HepG2 (cell line): ENCODE measurements at regions not wholly inside any gene's neighbourhood (a gene's known extent, or its start where the extent isn't known, plus 50 kb on each side); places are given as distances from the start of the nearest gene placed in this dataset.

Experiments used
- ATAC-seq: fragments of 200-7000 bp; cut with Tn5 transposase; 3 replicates; pipeline ENCODE4 v1.9.1; 2020; ENCODE audit warnings: mild to moderate bottlenecking, moderate library complexity
- BruUV-seq: library from RNA; stranded (reverse); fragments of 400-500 nt; replicated peaks from 2 replicates; lab custom pipeline; 2021; lab: Mats Ljungman, UMichigan
- CTCF ChIA-PET: fragments of 300-600 bp; formaldehyde crosslinking; extraction: SDS; loops from one replicate; lab custom pipeline; 2021; ENCODE audit warnings: low total read pairs, inconsistent platforms, low intra/inter-chr PET ratio; lab: Yijun Ruan, JAX
- POLR2A ChIA-PET: fragments of 350-600 bp; sonication (Branson Sonifier 250); formaldehyde crosslinking; loops from one replicate; lab custom pipeline; 2020; ENCODE audit warnings: antibody characterized with exemption, inconsistent platforms; lab: Yijun Ruan, JAX
- DNase-seq: peaks from one replicate; pipeline ENCODE4 v3.0.0-alpha.2; 2015; ENCODE audit warnings: low spot score
- FAIRE-seq: peaks from 3 replicates; lab custom pipeline; 2011; peaks lifted over from hg19 to GRCh38; lab: Jason Lieb, UNC
- H2AFZ ChIP-seq: one replicate; pipeline ENCODE4 v1.6.1; 2011; ENCODE audit warnings: low read length, inconsistent platforms
- H3K27ac ChIP-seq: fragments of 300-600 bp; 3 replicates; pipeline ENCODE4 v1.8.0; 2011; ENCODE audit warnings: mixed run types, mild to moderate bottlenecking, mixed read lengths, low read length, inconsistent platforms; ENCODE audit not compliant: insufficient read depth; ENCODE audit errors: extremely low read length
- H3K27me3 ChIP-seq, 2 experiments: fragments of 200-600 bp in 1 of 2; 2 replicates in 1 of 2; 3 replicates in 1 of 2; pipeline versions ENCODE4 v1.6.0 to v1.8.0; 2011; ENCODE audit warnings: low read length in 2 of 2, mild to moderate bottlenecking in 2 of 2, moderate library complexity in 2 of 2, inconsistent platforms in 1 of 2; ENCODE audit not compliant: insufficient read depth in 2 of 2, control insufficient read depth in 1 of 2
- H3K36me3 ChIP-seq, 2 experiments: fragments of 200-600 bp in 1 of 2; replicated peaks in 1 of 2; 2 replicates in 1 of 2; 3 replicates in 1 of 2; pipeline versions ENCODE4 v1.5.1 to v1.8.0; 2011; ENCODE audit warnings: low read length in 2 of 2, inconsistent platforms in 1 of 2; ENCODE audit not compliant: insufficient read depth in 2 of 2, control insufficient read depth in 1 of 2
- H3K4me1 ChIP-seq: 2 replicates; pipeline ENCODE4 v1.5.1; 2012; ENCODE audit warnings: low read length, inconsistent platforms; ENCODE audit not compliant: insufficient read depth
- H3K4me2 ChIP-seq: 2 replicates; pipeline ENCODE4 v1.6.0; 2011; ENCODE audit warnings: low read depth, low read length, inconsistent platforms
- H3K4me3 ChIP-seq, 3 experiments: fragments of 200-600 bp in 1 of 3; sonication (generic), shearing (Covaris generic) in 1 of 3; replicated peaks in 1 of 3; 2 replicates each; pipeline ENCODE4 v1.5.1; 2011 to 2016; ENCODE audit warnings: low read length in 3 of 3, inconsistent platforms in 2 of 3, low read depth in 2 of 3, mild to moderate bottlenecking in 2 of 3, control low read depth in 1 of 3, mixed read lengths in 1 of 3; ENCODE audit not compliant: insufficient read depth in 1 of 3
- H3K79me2 ChIP-seq: one replicate; pipeline ENCODE4 v1.6.1; 2011; ENCODE audit warnings: low read length, inconsistent platforms; ENCODE audit not compliant: insufficient read depth
- H3K9ac ChIP-seq: 2 replicates; pipeline ENCODE4 v1.6.0; 2011; ENCODE audit warnings: mild to moderate bottlenecking, low read depth, low read length, inconsistent platforms; ENCODE audit not compliant: insufficient read depth
- H3K9me3 ChIP-seq: 2 replicates; pipeline ENCODE4 v1.5.1; 2012; ENCODE audit warnings: mild to moderate bottlenecking, low read length
- H4K20me1 ChIP-seq: 2 replicates; pipeline ENCODE4 v1.6.0; 2011; ENCODE audit warnings: inconsistent platforms, mild to moderate bottlenecking, low read length, moderate library complexity; ENCODE audit not compliant: insufficient read depth
- BORCS8-MEF2B ChIP-seq: sonication (generic); formaldehyde crosslinking; IDR thresholded peaks from 2 replicates; pipeline ENCODE4 v1.8.0; 2022; ENCODE audit warnings: mild to moderate bottlenecking, missing genetic modification reagents
- CHD4 ChIP-seq: fragments of 200-600 bp; sonication (generic); IDR thresholded peaks from 2 replicates; pipeline ENCODE4 v1.7.0; 2017; ENCODE audit warnings: mild to moderate bottlenecking, low read length, borderline replicate concordance
- ERF ChIP-seq: IDR thresholded peaks from 2 replicates; pipeline ENCODE4 v1.6.1; 2018; ENCODE audit warnings: missing biosample characterization, missing genetic modification reagents
- FOXK2 ChIP-seq: fragments of 450-650 bp; IDR thresholded peaks from 2 replicates; pipeline ENCODE4 v1.6.1; 2016
- HDAC1 ChIP-seq: sonication (generic); formaldehyde crosslinking; IDR thresholded peaks from 2 replicates; pipeline ENCODE4 v1.5.1; 2020; ENCODE audit warnings: mild to moderate bottlenecking, missing genetic modification reagents
- HIVEP1 ChIP-seq: sonication (generic); formaldehyde crosslinking; IDR thresholded peaks from 2 replicates; pipeline ENCODE4 v1.4.0; 2020; ENCODE audit warnings: mild to moderate bottlenecking, missing genetic modification reagents
- HOXA9 ChIP-seq: sonication (generic); formaldehyde crosslinking; IDR thresholded peaks from 2 replicates; pipeline ENCODE4 v1.8.1; 2022; ENCODE audit warnings: missing genetic modification reagents, mild to moderate bottlenecking, moderate library complexity, borderline replicate concordance
- MXI1 ChIP-seq: IDR thresholded peaks from 3 replicates; pipeline ENCODE4 v1.6.1; 2012; ENCODE audit warnings: low read depth, low read length, inconsistent platforms, borderline replicate concordance
- NKX3-1 ChIP-seq: sonication (generic); formaldehyde crosslinking; IDR thresholded peaks from 2 replicates; pipeline ENCODE4 v1.5.0; 2020; ENCODE audit warnings: missing genetic modification reagents
- THAP11 ChIP-seq: IDR thresholded peaks from 2 replicates; pipeline ENCODE4 v1.6.1; 2016; ENCODE audit warnings: missing biosample characterization, missing genetic modification reagents
- ZFP36 ChIP-seq: fragments of 150-350 bp; IDR thresholded peaks from 2 replicates; pipeline ENCODE4 v1.6.1; 2018; ENCODE audit warnings: borderline replicate concordance, low read length, low read depth; ENCODE audit not compliant: partially characterized antibody
- ZFP36L1 ChIP-seq: sonication (generic); formaldehyde crosslinking; IDR thresholded peaks from 2 replicates; pipeline ENCODE4 v1.8.0; 2022; ENCODE audit warnings: mild to moderate bottlenecking, missing genetic modification reagents, moderate library complexity
- ZNF235 ChIP-seq: sonication (generic); formaldehyde crosslinking; IDR thresholded peaks from 2 replicates; pipeline ENCODE4 v1.8.1; 2023; ENCODE audit warnings: mild to moderate bottlenecking, missing genetic modification reagents, borderline replicate concordance
- ZNF260 ChIP-seq: sonication (generic); formaldehyde crosslinking; IDR thresholded peaks from 2 replicates; pipeline ENCODE4 v1.4.0; 2020; ENCODE audit warnings: missing genetic modification reagents, low read depth, mild to moderate bottlenecking, borderline replicate concordance
- ZNF33B ChIP-seq: sonication (generic); formaldehyde crosslinking; IDR thresholded peaks from 2 replicates; pipeline ENCODE4 v1.5.1; 2020; ENCODE audit warnings: mild to moderate bottlenecking, missing genetic modification reagents
- ZNF569 ChIP-seq: sonication (generic); formaldehyde crosslinking; IDR thresholded peaks from 2 replicates; pipeline ENCODE4 v1.5.0; 2020; ENCODE audit warnings: mild to moderate bottlenecking, missing genetic modification reagents, moderate library complexity, borderline replicate concordance
- ZNF580 ChIP-seq: IDR thresholded peaks from 2 replicates; pipeline ENCODE4 v1.6.1; 2016; ENCODE audit warnings: low read depth, borderline replicate concordance
- ZNF850 ChIP-seq: sonication (generic); formaldehyde crosslinking; conservative IDR thresholded peaks from 2 replicates; pipeline ENCODE4 v1.9.0; 2021; ENCODE audit warnings: mild to moderate bottlenecking, missing genetic modification reagents
- ZSCAN29 ChIP-seq: sonication (generic); formaldehyde crosslinking; conservative IDR thresholded peaks from 2 replicates; pipeline ENCODE4 v1.4.0; 2020; ENCODE audit warnings: mild to moderate bottlenecking, missing genetic modification reagents
- WGBS: methylation state at CpG from one replicate; pipeline ENCODE4 v1.1.6; 2017; ENCODE audit warnings: low lambda C conversion rate; 5-methylcytosine and 5-hydroxymethylcytosine counted together
- in situ Hi-C: cut with HindIII; loops from 2 replicates; pipeline ENCODE4 v1.10.0; 2017; ENCODE audit warnings: low pct_unique_long_range_greater_than_20kb; ENCODE audit not compliant: extremely low pct_ligation_motif_present
- intact Hi-C: fragments of 100-400 bp; cut with micrococcal nuclease; formaldehyde crosslinking; loops from one replicate; pipeline ENCODE4 v1.10.0; 2022; ENCODE audit not compliant: unreplicated experiment

- POLR2A ChIA-PET, result no interaction called here
- Histone ChIP-seq H3K9ac (no peak overlapping the region), H2AFZ (no peak overlapping the region), H3K4me3 (no peak overlapping the region), H3K79me2 (no peaks in the 10 kb centered on the region), H3K36me3 (no peaks in the 10 kb centered on the region), H4K20me1 (no peaks in the 10 kb centered on the region)
- WGBS, result 81% methylated on average over 17 of the region's 17 CpGs
- FAIRE-seq (no peak), ATAC-seq (no peak)
- CTCF ChIA-PET, result no interaction called here
- intact Hi-C loops, result no loop called here
- in situ Hi-C loops, result no loop called here
- no peak for TF ChIP-seq ZNF260 (CRISPR knock-in tag)
- no peak for TF ChIP-seq BORCS8-MEF2B (CRISPR knock-in tag)
- TF ChIP-seq NKX3-1 (CRISPR knock-in tag), result no peak
- TF ChIP-seq ZNF580 (CRISPR knock-in tag), result no peak
- no peak for TF ChIP-seq ZSCAN29 (CRISPR knock-in tag)
- TF ChIP-seq CHD4, result no peak
- no peak for TF ChIP-seq ZNF850 (CRISPR knock-in tag)
- TF ChIP-seq, all 625 proteins: peak for 0
- Histone ChIP-seq H3K27me3 (no peaks in the 10 kb centered on the region), H3K9me3 (peaks cover 27% of the 10 kb centered on the region; the same call in 1 of the 2 replicates), H3K4me1 (no peaks in the 10 kb centered on the region), H3K27ac (no peak overlapping the region), H3K4me2 (no peak overlapping the region)
- BruUV-seq, result no TSS peak
- no peak for DNase-seq
These were observed 351.3 kb upstream of the CAMK1G start for GRCh38 chr1:209232197-209232596.

DNA sequence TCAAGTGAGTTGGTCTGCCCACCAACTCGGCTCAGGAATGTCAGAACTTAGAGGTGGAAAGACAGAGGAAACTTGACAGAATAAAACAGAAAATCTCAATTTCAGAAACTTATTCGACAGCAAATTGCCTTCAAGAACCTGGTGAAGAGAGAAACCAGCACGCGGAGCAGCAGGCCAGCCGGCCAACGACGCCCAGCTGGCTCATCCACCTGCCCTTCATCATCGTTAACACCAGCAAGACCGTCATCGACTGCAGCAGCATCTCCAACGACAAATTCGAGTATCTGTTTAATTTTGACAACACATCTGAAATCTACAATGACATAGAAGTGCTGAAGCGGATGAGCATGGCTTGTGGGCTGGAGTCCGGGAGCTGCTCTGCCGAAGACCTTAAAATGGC lies 350.8 kb upstream of the CAMK1G start:
- Histone ChIP-seq H3K9me3 (peaks cover 27% of the 10 kb centered on the region; the same call in 1 of the 2 replicates), H2AFZ (no peak overlapping the region), H3K4me3 (no peak overlapping the region), H3K79me2 (no peaks in the 10 kb centered on the region), H4K20me1 (no peaks in the 10 kb centered on the region), H3K27me3 (no peaks in the 10 kb centered on the region), H3K4me1 (no peaks in the 10 kb centered on the region), H3K9ac (no peak overlapping the region), H3K4me2 (no peak overlapping the region), H3K27ac (no peak overlapping the region), H3K36me3 (no peaks in the 10 kb centered on the region)
- FAIRE-seq, result no peak
- no peak for DNase-seq
- BruUV-seq, result no TSS peak
- intact Hi-C loops, result no loop called here
- no peak for TF ChIP-seq THAP11 (CRISPR knock-in tag)
- no peak for TF ChIP-seq ZNF33B (CRISPR knock-in tag)
- no peak for TF ChIP-seq MXI1
- no peak for TF ChIP-seq ZFP36L1 (CRISPR knock-in tag)
- TF ChIP-seq ERF (CRISPR knock-in tag), result no peak
- no peak for TF ChIP-seq ZFP36
- no peak for TF ChIP-seq FOXK2
- no peak for TF ChIP-seq HOXA9 (CRISPR knock-in tag)
- TF ChIP-seq ZNF235 (CRISPR knock-in tag), result no peak
- no peak for TF ChIP-seq HIVEP1
- no peak for TF ChIP-seq HDAC1 (CRISPR knock-in tag)
- no peak for TF ChIP-seq ZNF569 (CRISPR knock-in tag)
- ATAC-seq, result no peak
- WGBS, result 53% methylated on average over 15 of the region's 15 CpGs
- in situ Hi-C loops, result no loop called here
- ChIA-PET POLR2A (no interaction called here), CTCF (no interaction called here)
